A673 (cell line): ENCODE measurements at regions not wholly inside any gene's neighbourhood (a gene's known extent, or its start where the extent isn't known, plus 50 kb on each side); places are given as distances from the start of the nearest gene placed in this dataset.

Experiments
- BruUV-seq: library from RNA; stranded (reverse); fragments of 400-500 nt; replicated peaks from 2 replicates; lab custom pipeline; 2021; lab: Mats Ljungman, UMichigan
- CTCF ChIA-PET: fragments of 300-600 bp; sonication (Branson Sonifier 250); formaldehyde crosslinking; loops from one replicate; lab custom pipeline; 2022; ENCODE audit warnings: antibody characterized with exemption; lab: Charles Lee
- POLR2A ChIA-PET: fragments of 300-600 bp; sonication (Branson Sonifier 250); formaldehyde crosslinking; loops from one replicate; lab custom pipeline; 2022; ENCODE audit warnings: antibody characterized with exemption; ENCODE audit not compliant: low non-redundant PET; lab: Charles Lee
- DNase-seq: peaks from one replicate; pipeline ENCODE4 v3.0.0-alpha.2; 2015; ENCODE audit warnings: low spot score
- H3K27ac ChIP-seq: fragments of 200-600 bp; sonication (generic); 2 replicates; pipeline ENCODE4 v1.5.1; 2016; ENCODE audit warnings: mixed run types, low read depth, mild to moderate bottlenecking, mixed read lengths, antibody characterized with exemption, low read length; ENCODE audit not compliant: poor library complexity, severe bottlenecking
- H3K27me3 ChIP-seq: fragments of 200-600 bp; sonication (generic); replicated peaks from 2 replicates; pipeline ENCODE4 v1.6.1; 2017; ENCODE audit warnings: mixed run types, low read depth, mild to moderate bottlenecking, mixed read lengths, antibody characterized with exemption, low read length; ENCODE audit not compliant: insufficient read depth, poor library complexity
- H3K36me3 ChIP-seq: fragments of 200-600 bp; sonication (generic); 2 replicates; pipeline ENCODE4 v1.6.1; 2016; ENCODE audit warnings: mixed run types, mild to moderate bottlenecking, mixed read lengths, antibody characterized with exemption, low read length; ENCODE audit not compliant: insufficient read depth, poor library complexity, severe bottlenecking
- H3K4me1 ChIP-seq: fragments of 200-600 bp; sonication (generic); 2 replicates; pipeline ENCODE4 v1.6.1; 2017; ENCODE audit warnings: mixed run types, mild to moderate bottlenecking, mixed read lengths, antibody characterized with exemption, low read length; ENCODE audit not compliant: insufficient read depth, poor library complexity, severe bottlenecking
- H3K4me3 ChIP-seq: fragments of 200-600 bp; sonication (generic); 2 replicates; pipeline ENCODE4 v1.5.1; 2016; ENCODE audit warnings: low read depth, mixed run types, mild to moderate bottlenecking, mixed read lengths, low read length; ENCODE audit not compliant: poor library complexity, severe bottlenecking
- H3K9me3 ChIP-seq: fragments of 200-600 bp; sonication (generic); 2 replicates; pipeline ENCODE4 v1.6.1; 2016; ENCODE audit warnings: mixed run types, low read depth, mild to moderate bottlenecking, mixed read lengths, antibody characterized with exemption, low read length; ENCODE audit not compliant: poor library complexity, severe bottlenecking
- EZH2 ChIP-seq: fragments of 200-600 bp; sonication (generic); IDR thresholded peaks from 2 replicates; pipeline ENCODE4 v1.6.1; 2017; ENCODE audit warnings: borderline replicate concordance, low read depth, mild to moderate bottlenecking, mixed read lengths, antibody characterized with exemption, low read length; ENCODE audit not compliant: poor library complexity, severe bottlenecking
- intact Hi-C: fragments of 100-400 bp; cut with micrococcal nuclease; formaldehyde crosslinking; loops from one replicate; pipeline ENCODE4 v1.10.0; 2022; ENCODE audit not compliant: unreplicated experiment
- TF ChIP-seq, protein P1 (sequence below): fragments of 300-800, 200-600 bp; sonication (generic); conservative IDR thresholded peaks from 2 replicates; pipeline ENCODE4 v1.5.1; 2017; ENCODE audit warnings: low read depth, mild to moderate bottlenecking, antibody characterized with exemption, low read length, moderate library complexity, mixed read lengths

DNA sequence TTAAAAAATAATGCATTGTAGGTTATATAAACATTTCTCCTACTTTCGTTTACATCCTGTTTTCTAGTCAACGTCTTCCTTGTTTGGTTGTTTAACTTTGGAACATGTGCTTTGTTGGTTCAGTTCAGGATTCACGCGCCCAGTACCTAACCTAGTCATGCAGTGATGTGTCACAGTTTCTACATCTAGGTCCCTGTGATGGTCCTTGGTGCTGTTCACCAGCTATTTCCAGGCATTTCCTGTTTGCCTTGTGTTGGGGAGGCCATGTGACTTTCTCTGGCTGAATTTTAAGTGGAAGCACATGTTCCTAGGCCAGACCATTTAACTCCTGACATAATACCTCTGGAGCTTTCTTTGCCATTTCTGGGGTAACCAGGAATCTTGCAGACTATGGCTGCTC lies 292.3 kb downstream of the SMARCA2 start:
- intact Hi-C loops, result no loop called here
- Histone ChIP-seq H3K9me3 (peaks cover 15% of the 10 kb centered on the region), H3K36me3 (no peaks in the 10 kb centered on the region), H3K4me1 (no peaks in the 10 kb centered on the region), H3K27me3 (no peaks in the 10 kb centered on the region), H3K27ac (no peak overlapping the region), H3K4me3 (no peak overlapping the region)
- no peak for TF ChIP-seq EZH2
- TF ChIP-seq, protein P1, sequence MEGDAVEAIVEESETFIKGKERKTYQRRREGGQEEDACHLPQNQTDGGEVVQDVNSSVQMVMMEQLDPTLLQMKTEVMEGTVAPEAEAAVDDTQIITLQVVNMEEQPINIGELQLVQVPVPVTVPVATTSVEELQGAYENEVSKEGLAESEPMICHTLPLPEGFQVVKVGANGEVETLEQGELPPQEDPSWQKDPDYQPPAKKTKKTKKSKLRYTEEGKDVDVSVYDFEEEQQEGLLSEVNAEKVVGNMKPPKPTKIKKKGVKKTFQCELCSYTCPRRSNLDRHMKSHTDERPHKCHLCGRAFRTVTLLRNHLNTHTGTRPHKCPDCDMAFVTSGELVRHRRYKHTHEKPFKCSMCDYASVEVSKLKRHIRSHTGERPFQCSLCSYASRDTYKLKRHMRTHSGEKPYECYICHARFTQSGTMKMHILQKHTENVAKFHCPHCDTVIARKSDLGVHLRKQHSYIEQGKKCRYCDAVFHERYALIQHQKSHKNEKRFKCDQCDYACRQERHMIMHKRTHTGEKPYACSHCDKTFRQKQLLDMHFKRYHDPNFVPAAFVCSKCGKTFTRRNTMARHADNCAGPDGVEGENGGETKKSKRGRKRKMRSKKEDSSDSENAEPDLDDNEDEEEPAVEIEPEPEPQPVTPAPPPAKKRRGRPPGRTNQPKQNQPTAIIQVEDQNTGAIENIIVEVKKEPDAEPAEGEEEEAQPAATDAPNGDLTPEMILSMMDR, result no peak
- no TSS peak for BruUV-seq
- peak; percentile 65 for DNase-seq
- POLR2A ChIA-PET, result no interaction called here
- CTCF ChIA-PET, result no interaction called here

DNA sequence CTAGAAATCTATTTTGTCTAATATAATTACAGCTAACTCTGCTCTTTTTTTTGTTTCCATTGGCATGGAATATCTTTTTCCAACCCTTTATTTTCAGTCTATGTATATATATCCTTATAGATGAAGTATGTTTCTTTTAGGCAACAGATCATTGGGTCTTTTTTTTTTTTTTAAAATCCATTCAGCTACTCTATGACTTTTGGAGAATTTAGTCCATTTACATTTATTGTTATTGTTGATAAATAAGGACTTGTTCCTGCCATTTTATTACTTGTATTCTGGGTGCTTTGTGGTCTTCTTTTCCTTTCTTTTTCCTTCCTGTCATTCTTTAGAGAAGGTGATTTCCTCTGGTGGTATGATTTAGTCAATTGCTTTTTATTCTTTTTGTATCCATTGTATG lies 296.8 kb downstream of the SMARCA2 start:
- Histone ChIP-seq H3K9me3 (peaks cover 15% of the 10 kb centered on the region), H3K27me3 (no peaks in the 10 kb centered on the region), H3K4me3 (no peak overlapping the region), H3K27ac (no peak overlapping the region), H3K36me3 (no peaks in the 10 kb centered on the region), H3K4me1 (no peaks in the 10 kb centered on the region)
- ChIA-PET CTCF (interaction anchor here (0.6 kb wide), 1 partner anchor 59 kb away, joined by 3 read pairs; no protein-coding TSS in a partner anchor), POLR2A (no interaction called here)
- BruUV-seq, result no TSS peak
- DNase-seq, result no peak
- TF ChIP-seq, protein P1, result no peak
- TF ChIP-seq EZH2, result no peak
- intact Hi-C loops, result no loop called here

DNA sequence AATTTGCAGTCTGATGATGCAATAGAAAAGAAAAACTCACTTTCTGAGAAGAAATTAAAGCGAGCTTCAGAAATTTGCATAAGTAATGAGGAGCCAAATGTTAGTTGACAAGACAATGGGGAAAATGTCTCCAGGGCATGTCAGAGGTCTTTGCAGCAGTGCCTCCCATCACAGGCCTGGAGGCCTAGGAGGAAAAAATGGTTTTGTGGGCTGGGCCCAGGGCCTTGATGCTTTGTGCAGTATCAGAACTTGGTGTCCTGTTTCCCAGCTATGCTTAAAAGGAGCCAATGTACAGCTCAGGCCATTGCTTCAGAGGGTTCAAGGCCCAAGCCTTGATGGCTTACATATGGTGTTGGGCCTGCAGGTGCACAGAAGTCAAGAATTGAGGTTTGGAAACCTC lies 298.4 kb downstream of the SMARCA2 start:
- POLR2A ChIA-PET, result no interaction called here
- intact Hi-C loops, result no loop called here
- no TSS peak for BruUV-seq
- H3K27ac ChIP-seq, result no peak overlapping the region
- no peaks in the 10 kb centered on the region for H3K27me3 ChIP-seq
- H3K36me3 ChIP-seq, result no peaks in the 10 kb centered on the region
- CTCF ChIA-PET, result no interaction called here
- peaks cover 15% of the 10 kb centered on the region for H3K9me3 ChIP-seq
- no peak for TF ChIP-seq EZH2
- TF ChIP-seq, protein P1, result no peak
- H3K4me1 ChIP-seq, result no peaks in the 10 kb centered on the region
- DNase-seq, result no peak
- no peak overlapping the region for H3K4me3 ChIP-seq
